Type B pancreatic cell (in vitro differentiated cells): ENCODE measurements at regions not wholly inside any gene's neighbourhood (a gene's known extent, or its start where the extent isn't known, plus 50 kb on each side); places are given as distances from the start of the nearest gene placed in this dataset.
A peak's percentile ranks its signal among the peaks of the same experiment; 100 is the strongest.

ENCODE experiments used
- DNase-seq: peaks from one replicate; pipeline ENCODE4 v3.0.0; 2021; ENCODE audit warnings: mixed read lengths; ENCODE audit not compliant: unreplicated experiment; ENCODE audit errors: extremely low spot score
- H3K27ac Mint-ChIP-seq: 2 replicates; pipeline ENCODE4 v1.8.0; 2021; ENCODE audit warnings: mild to moderate bottlenecking, mixed read lengths
- H3K27me3 Mint-ChIP-seq: 2 replicates; pipeline ENCODE4 v1.8.0; 2021; ENCODE audit warnings: mixed read lengths
- H3K36me3 Mint-ChIP-seq: 2 replicates; pipeline ENCODE4 v1.8.0; 2021; ENCODE audit warnings: mixed read lengths
- H3K4me1 Mint-ChIP-seq: one replicate; pipeline ENCODE4 v1.8.0; 2021; ENCODE audit warnings: mixed read lengths; ENCODE audit not compliant: unreplicated experiment
- H3K4me3 Mint-ChIP-seq: 2 replicates; pipeline ENCODE4 v1.8.0; 2021; ENCODE audit warnings: mild to moderate bottlenecking, mixed read lengths
- H3K9me3 Mint-ChIP-seq: 2 replicates; pipeline ENCODE4 v1.8.0; 2021; ENCODE audit warnings: mixed read lengths
- CTCF ChIP-seq: fragments of 200-600 bp; sonication (generic); conservative IDR thresholded peaks from 2 replicates; pipeline ENCODE4 v1.5.0; 2021; ENCODE audit warnings: antibody characterized with exemption, mild to moderate bottlenecking

GRCh38 chr18:78914249-78914935, 65.2 kb upstream of the SALL3 start:
- H3K36me3 Mint-ChIP-seq: no peaks in the 10 kb centered on the region
- peaks cover 5% of the 10 kb centered on the region for H3K9me3 Mint-ChIP-seq
- DNase-seq: peak; percentile 48
- H3K27ac Mint-ChIP-seq: no peak overlapping the region
- TF ChIP-seq CTCF: no peak
- H3K4me1 Mint-ChIP-seq: no peaks in the 10 kb centered on the region
- no peak overlapping the region for H3K4me3 Mint-ChIP-seq
- peaks cover 3% of the 10 kb centered on the region for H3K27me3 Mint-ChIP-seq

- H3K9me3 Mint-ChIP-seq: peaks cover 5% of the 10 kb centered on the region
- DNase-seq: peak; percentile 52
- TF ChIP-seq CTCF: no peak
- H3K4me1 Mint-ChIP-seq: no peaks in the 10 kb centered on the region
- H3K27me3 Mint-ChIP-seq: peaks cover 3% of the 10 kb centered on the region
- no peak overlapping the region for H3K4me3 Mint-ChIP-seq
- H3K27ac Mint-ChIP-seq: no peak overlapping the region
- H3K36me3 Mint-ChIP-seq: no peaks in the 10 kb centered on the region
These were observed 64.1 kb upstream of the SALL3 start for GRCh38 chr18:78915446-78916008.

DNA sequence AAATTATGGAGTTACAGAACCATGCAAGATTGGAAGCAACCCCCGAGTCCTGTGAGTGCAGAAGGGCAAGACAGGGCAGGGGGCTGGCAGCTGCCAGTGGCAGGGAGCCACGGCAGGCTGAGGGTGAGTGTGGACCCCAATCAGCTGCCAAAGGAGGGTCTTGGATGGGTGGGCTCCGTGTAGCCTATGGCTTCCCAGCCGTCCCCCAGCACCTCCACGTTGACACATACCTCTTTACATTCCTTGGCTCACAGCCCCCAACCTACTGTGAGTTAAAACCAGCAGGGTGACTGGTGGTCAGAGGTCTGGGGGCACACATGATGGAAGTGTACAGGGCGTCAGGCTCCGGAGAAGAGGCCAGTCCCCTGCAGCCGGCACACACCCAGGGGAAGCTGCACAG, 60.9 kb upstream of the SALL3 start:
- Mint-ChIP-seq H3K4me1 (no peaks in the 10 kb centered on the region), H3K27me3 (no peaks in the 10 kb centered on the region), H3K9me3 (peaks cover 5% of the 10 kb centered on the region), H3K27ac (no peak overlapping the region), H3K4me3 (no peak overlapping the region), H3K36me3 (no peaks in the 10 kb centered on the region)
- no peak for TF ChIP-seq CTCF
- DNase-seq: no peak

DNA sequence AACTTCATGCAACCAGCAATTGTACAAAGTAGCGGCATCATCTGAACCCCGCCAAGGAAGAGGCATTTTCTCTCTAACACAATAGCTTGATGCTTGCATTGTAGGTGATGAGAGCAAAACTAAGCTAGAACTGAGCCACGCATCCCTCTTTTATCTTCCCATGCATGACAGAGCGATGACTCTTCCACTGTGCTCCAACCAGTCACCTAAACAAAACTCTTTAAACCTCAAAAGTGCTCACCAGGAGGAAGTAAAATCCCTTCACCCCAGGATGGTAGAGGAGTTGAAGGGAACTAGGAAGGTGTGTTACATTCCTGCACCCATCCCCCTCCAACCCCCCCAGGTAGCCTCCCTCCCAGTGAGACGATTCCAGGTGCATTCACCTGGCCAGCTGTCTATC, 59.7 kb upstream of the SALL3 start:
- no peak for TF ChIP-seq CTCF
- Mint-ChIP-seq H3K4me1 (no peaks in the 10 kb centered on the region), H3K4me3 (no peak overlapping the region), H3K9me3 (peaks cover 5% of the 10 kb centered on the region), H3K27ac (no peak overlapping the region), H3K27me3 (no peaks in the 10 kb centered on the region), H3K36me3 (no peaks in the 10 kb centered on the region)
- no peak for DNase-seq

GRCh38 chr18:78920456-78921138, 59.0 kb upstream of the SALL3 start:
- Mint-ChIP-seq H3K4me1 (no peaks in the 10 kb centered on the region), H3K36me3 (no peaks in the 10 kb centered on the region), H3K9me3 (peaks cover 5% of the 10 kb centered on the region), H3K27ac (no peak overlapping the region), H3K4me3 (no peak overlapping the region), H3K27me3 (no peaks in the 10 kb centered on the region)
- no peak for DNase-seq
- no peak for TF ChIP-seq CTCF
